GM21447 (cell line): ENCODE measurements at regions not wholly inside any gene's neighbourhood (a gene's known extent, or its start where the extent isn't known, plus 50 kb on each side); places are given as distances from the start of the nearest gene placed in this dataset.

Source experiments
- ATAC-seq: cut with Tn5 transposase; IDR thresholded peaks from one replicate; pipeline ENCODE4 v1.9.1; 2021; ENCODE audit not compliant: unreplicated experiment

GRCh38 chr2:19846567-19846966, 55.2 kb downstream of the TTC32 start:
- ATAC-seq = no peak

GRCh38 chr2:19846030-19846429, 55.8 kb downstream of the TTC32 start:
- ATAC-seq = no peak

GRCh38 chr2:19845323-19845920, 56.4 kb downstream of the TTC32 start:
- ATAC-seq = no peak

GRCh38 chr2:19844750-19845149, 57.0 kb downstream of the TTC32 start:
- no peak for ATAC-seq

- ATAC-seq = no peak
Measured at GRCh38 chr2:19843992-19844515, 57.7 kb downstream of the TTC32 start.

GRCh38 chr2:19841918-19842693, 59.7 kb downstream of the TTC32 start:
- no peak for ATAC-seq

- no peak for ATAC-seq
Measured at GRCh38 chr2:19839438-19839837, 62.3 kb downstream of the TTC32 start.

- no peak for ATAC-seq
Measured at GRCh38 chr2:19838616-19839015, 63.2 kb downstream of the TTC32 start.

- ATAC-seq = no peak
Measured at GRCh38 chr2:19837235-19837766, 64.5 kb downstream of the TTC32 start.

GRCh38 chr2:19835781-19836281, 66.0 kb downstream of the TTC32 start:
- no peak for ATAC-seq

GRCh38 chr2:19833978-19834377, 67.8 kb downstream of the TTC32 start:
- no peak for ATAC-seq

GRCh38 chr2:19829672-19830071, 72.1 kb downstream of the TTC32 start:
- ATAC-seq = no peak

- ATAC-seq = no peak
Measured at GRCh38 chr2:19826874-19827273, 74.9 kb downstream of the TTC32 start.

GRCh38 chr2:19823507-19823906, 78.3 kb downstream of the TTC32 start:
- ATAC-seq = no peak

GRCh38 chr2:19819097-19820065, 82.4 kb downstream of the TTC32 start:
- ATAC-seq = no peak

GRCh38 chr2:19818543-19818942, 83.2 kb downstream of the TTC32 start:
- ATAC-seq = no peak

- no peak for ATAC-seq
Measured at GRCh38 chr2:19818039-19818438, 83.7 kb downstream of the TTC32 start.

- ATAC-seq = no peak
Measured at GRCh38 chr2:19815746-19816145, 86.0 kb downstream of the TTC32 start.

GRCh38 chr2:19812166-19812565, 89.6 kb downstream of the TTC32 start:
- ATAC-seq = no peak

- ATAC-seq = no peak
Measured at GRCh38 chr2:19811186-19811585, 90.6 kb downstream of the TTC32 start.

- ATAC-seq = no peak
Measured at GRCh38 chr2:19810637-19811036, 91.1 kb downstream of the TTC32 start.
